22Rv1 (cell line): ENCODE measurements at regions not wholly inside any gene's neighbourhood (a gene's known extent, or its start where the extent isn't known, plus 50 kb on each side); places are given as distances from the start of the nearest gene placed in this dataset.

Source experiments
- H3K27ac ChIP-seq: fragments of 450-650 bp; 2 replicates; pipeline ENCODE4 v1.5.1; 2017
- ZFX ChIP-seq: fragments of 450-650 bp; IDR thresholded peaks from 2 replicates; pipeline ENCODE4 v1.6.1; 2017; ENCODE audit warnings: antibody characterized with exemption, borderline replicate concordance
- TF ChIP-seq, protein P1 (sequence below): fragments of 450-650 bp; IDR thresholded peaks from 2 replicates; pipeline ENCODE4 v1.5.1; 2017; ENCODE audit warnings: mild to moderate bottlenecking

DNA sequence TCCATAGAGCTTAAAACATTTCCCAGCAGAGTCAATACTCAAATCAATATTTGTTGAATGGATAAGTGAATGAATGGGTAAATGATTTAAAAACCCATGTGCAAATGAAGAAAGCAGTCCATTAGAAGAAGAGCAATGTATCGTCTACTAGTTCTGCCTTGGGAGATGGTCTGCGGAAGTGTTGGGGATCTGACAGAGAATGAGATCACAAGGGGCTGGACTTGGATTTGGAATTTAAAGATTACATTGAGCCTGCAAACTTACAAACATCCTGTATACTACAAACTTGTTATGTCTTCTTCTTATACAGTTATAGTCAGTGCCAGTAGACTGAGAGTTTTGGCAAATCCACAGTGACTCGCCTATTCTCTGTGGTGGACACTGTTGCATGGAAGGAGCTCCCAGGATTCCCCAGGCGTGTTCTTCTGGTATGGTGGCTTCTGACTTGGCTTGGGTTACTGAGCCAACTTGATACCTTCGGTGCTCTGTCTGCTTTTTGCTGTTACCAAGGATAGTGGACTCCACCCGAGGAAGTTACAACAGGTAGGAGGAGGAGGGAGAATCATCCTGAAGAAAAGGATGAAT is 163.3 kb upstream of the SERPINE2 start:
- TF ChIP-seq, protein P1, sequence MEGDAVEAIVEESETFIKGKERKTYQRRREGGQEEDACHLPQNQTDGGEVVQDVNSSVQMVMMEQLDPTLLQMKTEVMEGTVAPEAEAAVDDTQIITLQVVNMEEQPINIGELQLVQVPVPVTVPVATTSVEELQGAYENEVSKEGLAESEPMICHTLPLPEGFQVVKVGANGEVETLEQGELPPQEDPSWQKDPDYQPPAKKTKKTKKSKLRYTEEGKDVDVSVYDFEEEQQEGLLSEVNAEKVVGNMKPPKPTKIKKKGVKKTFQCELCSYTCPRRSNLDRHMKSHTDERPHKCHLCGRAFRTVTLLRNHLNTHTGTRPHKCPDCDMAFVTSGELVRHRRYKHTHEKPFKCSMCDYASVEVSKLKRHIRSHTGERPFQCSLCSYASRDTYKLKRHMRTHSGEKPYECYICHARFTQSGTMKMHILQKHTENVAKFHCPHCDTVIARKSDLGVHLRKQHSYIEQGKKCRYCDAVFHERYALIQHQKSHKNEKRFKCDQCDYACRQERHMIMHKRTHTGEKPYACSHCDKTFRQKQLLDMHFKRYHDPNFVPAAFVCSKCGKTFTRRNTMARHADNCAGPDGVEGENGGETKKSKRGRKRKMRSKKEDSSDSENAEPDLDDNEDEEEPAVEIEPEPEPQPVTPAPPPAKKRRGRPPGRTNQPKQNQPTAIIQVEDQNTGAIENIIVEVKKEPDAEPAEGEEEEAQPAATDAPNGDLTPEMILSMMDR, result no peak
- no peak for TF ChIP-seq ZFX
- no peak overlapping the region for H3K27ac ChIP-seq

DNA sequence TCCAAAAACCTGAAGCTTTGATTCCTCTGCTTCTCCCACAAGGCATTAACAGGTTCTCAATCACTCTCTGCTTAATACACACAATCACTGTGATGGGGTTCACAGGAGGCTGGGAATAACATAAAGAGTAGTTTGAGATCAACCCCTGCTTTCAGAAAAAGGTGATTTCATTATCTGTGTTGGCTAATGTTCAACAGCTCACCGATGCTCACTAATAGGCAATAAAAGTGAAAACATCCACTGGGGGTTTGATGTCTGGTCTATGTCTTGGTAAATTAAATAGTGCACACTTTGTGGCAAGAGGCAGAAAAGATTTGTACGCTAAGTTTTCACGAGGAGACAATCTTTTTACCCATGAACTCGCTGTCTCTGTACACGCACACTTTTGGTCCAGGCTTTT is 159.3 kb upstream of the SERPINE2 start:
- no peak overlapping the region for H3K27ac ChIP-seq
- TF ChIP-seq, protein P1, result no peak
- no peak for TF ChIP-seq ZFX

DNA sequence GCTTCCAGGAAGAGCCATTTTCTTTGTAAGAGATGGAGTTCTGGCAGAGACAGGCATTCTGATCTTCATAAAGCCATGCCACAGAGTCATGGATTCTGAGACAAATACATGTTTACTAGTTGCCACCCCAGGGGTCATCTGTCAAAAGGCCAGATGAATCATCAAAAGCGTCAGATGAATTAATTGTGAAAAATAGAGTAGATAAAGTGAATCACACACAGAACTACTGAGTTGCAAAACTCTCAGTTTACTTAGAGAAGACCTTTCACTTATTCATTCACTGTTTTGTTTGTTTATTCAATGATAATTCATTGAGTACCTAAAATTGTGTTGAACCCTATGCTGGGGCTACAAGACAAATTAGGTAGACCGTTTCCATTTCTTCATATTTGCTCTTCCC is 157.7 kb upstream of the SERPINE2 start:
- TF ChIP-seq, protein P1, result no peak
- TF ChIP-seq ZFX, result no peak
- no peak overlapping the region for H3K27ac ChIP-seq

DNA sequence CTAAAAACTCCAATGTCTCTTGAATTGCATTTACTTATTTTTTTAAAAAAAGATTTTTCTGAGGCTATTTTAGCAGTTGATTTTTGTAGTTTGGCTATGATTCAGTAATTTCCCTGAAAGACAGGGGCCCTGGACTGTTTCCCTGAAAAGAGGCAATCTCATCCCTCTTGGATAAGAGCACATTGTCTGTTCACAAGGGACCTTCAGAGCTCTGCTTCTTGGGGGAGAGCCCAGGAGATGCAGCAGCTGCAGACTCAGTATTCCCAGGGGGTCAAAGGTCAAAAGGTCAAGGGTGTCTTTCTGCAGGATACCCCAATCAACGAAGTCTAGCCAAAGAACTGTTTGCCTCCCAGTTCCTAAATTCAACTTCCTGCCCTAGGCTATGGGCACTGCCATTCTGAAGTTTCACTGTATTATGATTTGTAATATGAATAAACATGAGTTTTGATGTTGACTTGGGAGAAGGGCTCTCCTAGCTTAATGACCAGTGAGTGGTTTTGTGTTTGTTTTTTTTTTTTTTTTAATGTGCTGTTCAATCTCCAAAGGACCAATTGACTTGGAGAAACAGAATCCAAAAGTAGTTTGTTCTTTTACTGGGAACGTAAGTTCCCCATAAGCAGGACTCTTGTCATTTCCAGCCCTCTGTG is 157.0 kb upstream of the SERPINE2 start:
- no peak overlapping the region for H3K27ac ChIP-seq
- TF ChIP-seq ZFX, result no peak
- TF ChIP-seq, protein P1, result no peak

DNA sequence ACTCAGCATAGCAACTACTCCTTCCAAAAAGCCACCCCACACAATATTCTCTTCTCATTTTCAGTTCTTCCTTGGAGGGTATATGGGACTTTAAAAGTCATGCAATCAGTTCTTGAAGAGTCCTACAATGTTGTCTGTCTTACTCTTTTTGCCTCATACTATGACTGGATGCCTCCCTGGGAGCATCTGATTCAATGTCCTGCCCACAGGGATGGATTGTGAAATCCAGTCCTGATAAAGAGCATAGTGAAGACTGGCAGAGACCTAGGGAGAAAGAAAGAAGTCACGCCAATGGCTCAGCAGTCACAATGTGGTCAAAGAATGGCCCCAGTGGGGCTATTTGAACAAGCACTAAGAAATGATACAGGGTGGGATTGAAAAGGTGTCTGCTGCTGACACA is 155.1 kb upstream of the SERPINE2 start:
- H3K27ac ChIP-seq, result no peak overlapping the region
- TF ChIP-seq, protein P1, result no peak
- no peak for TF ChIP-seq ZFX

DNA sequence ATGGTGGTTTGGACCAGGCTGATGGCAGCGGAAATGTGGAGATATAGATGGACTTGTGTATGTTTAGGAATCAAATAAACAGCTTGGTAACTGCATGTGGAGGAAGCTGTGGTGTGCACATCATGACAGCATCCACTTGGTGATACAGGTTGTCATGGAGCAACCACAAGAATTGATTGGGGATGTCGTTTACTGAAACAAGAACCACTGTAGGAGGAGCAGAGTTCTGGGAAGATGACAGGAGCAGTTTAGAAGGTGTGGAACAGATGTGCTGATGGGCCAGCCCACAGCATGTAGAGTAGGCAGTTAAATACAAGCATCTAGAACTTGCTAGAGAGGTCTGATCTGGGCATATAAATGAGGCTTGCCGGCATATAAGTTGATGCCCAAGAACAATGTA is 152.4 kb upstream of the SERPINE2 start:
- no peak for TF ChIP-seq ZFX
- TF ChIP-seq, protein P1, result no peak
- H3K27ac ChIP-seq, result no peak overlapping the region

DNA sequence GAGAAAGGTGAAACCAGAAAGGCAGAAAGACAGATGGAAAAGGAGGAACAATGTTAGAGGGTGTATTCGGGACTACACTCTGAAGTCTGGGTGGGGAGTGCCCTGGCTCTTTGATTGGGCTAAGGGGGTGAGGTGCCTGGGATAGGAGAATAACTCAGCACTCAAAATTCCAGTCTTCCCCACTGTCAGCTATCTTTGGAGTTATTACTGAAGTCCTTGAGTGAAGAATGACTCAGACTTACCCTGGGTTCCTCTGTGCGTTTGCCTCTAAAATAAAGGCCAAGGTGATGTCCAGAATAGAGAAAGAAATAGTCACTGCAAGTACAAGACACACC is 151.8 kb upstream of the SERPINE2 start:
- TF ChIP-seq, protein P1, result no peak
- no peak for TF ChIP-seq ZFX
- no peak overlapping the region for H3K27ac ChIP-seq
